ENCODE measurements at regions not wholly inside any gene's neighbourhood (a gene's known extent, or its start where the extent isn't known, plus 50 kb on each side); places are given as distances from the start of the nearest gene placed in this dataset.
"Not testable (repeated sequence)": the region's sequence is repeated elsewhere in the genome, so short reads cannot be mapped to it uniquely, and the experiment has no call there.

DNA sequence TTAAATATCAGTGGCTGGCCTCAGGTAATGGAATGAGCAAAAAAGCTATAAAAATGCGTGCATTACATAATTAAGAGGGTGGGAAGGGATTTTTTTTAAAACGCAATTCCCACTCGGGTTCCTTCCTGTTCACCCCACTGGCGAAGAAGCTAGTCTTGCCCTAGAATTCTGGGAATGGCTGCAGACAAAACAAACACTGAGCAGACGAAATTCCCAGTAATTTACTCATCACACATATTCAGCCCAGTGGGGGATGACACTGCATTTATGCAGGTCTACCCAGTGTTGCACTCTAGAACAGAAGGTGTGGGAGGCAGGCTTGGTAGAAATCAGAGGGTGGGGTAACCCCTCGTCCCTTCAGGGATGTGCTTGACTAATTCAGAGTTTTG, 2695.0 kb upstream of the DEFB115 start:
- DNase-seq = no peak

DNA sequence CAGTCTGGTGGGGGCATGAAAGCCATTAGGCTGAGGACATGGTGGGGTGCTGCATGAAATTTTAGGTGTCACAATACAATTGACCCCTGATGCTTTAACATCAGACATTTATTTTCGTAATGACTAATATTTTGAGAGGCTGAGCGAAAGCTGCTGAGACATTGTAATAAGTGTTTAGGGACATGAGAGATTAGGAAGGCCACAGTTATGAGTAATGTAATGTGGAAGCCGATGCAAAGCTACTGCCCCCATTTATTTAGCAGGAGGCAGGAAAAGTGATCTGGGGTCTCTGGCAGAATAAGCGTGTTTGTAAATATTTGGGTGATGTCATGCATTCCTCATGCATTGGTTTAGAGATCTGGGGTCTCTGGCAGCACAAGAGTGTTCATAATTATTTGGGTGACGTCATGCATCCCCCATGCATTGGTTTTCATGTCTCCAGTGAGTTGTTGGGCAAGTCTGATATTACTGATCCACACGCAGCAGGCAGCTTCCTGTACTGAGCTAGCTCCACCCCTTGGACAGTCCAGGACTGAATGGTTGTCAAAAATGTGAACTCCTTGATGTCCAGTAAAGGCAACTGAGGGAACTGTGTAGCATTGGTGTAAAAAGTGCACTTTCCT, 2694.5 kb upstream of the DEFB115 start:
- not testable (repeated sequence) for DNase-seq

DNA sequence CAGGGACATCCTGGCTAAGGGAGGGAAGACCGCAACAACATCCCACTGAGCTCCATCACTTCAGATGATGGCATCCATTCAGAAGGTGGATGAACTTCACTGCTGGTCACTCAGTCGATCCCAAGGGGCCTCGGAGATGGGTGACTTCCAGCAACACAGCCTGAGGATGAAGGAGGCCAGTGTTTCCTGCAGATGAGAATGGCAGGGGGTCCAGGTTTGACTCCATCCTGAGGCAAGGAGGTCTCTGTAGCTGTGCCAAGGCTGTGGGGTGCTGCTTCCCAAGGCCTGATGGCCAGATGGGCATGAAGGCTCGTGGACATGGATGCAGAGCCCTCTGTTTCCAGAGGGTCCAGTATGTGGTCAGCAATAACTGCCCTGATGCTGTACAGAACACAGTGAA, 2693.4 kb upstream of the DEFB115 start:
- not testable (repeated sequence) for DNase-seq

DNA sequence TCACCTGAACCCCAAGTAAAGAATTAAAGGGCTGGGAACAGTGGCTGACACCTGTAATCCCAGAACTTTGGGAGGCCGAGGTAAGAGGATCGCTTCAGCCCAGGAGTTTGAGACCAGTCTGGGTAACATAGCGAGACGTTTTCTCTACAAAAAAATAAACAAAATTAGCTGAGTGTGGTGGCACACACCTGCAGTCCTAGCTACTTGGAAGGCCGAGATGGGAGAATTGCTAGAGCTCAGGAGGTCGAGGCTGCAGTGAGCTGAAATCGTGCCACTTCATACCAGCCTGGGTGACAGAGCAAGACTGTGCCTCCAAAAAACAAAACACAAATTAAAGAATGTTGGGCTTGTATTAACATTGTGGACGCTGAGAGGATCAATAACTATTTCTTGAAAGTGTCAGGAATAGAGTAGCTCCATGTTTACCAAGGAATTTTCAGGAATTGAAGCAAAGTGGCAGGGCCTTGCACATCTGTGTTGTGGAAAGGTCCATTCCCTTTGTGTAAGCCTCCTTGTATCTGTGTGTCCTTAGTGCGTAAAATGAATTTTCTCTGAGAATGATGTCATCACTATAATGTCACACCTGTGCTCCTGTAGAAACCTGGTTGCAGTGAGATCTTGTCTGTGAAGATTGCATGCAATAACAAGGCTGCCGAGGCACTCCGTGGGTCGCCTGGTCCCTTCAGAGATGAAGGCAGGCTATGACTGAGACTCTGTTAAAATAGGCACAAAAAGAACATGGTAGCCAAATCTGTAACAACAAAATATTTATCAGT, 2692.6 kb upstream of the DEFB115 start:
- DNase-seq = not testable (repeated sequence)

DNA sequence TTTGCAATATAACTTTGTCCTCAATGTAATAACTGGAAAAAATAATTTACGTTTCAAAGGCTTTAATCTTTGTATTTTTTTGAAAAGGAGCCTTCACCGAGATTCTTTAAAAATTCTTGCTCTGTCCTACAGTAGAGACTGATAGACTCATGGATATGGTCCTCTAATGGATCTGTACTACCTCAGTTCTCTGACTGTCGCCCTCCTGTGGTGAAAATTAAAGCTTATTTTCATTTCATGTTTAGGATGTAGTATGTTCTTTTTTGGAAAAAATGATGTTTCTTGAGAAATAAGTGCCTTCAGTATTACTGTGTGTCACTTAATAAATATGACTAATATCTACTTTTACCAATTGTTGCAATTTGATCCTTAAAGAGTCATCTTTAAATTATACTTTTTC, 2681.5 kb upstream of the DEFB115 start:
- not testable (repeated sequence) for DNase-seq

DNA sequence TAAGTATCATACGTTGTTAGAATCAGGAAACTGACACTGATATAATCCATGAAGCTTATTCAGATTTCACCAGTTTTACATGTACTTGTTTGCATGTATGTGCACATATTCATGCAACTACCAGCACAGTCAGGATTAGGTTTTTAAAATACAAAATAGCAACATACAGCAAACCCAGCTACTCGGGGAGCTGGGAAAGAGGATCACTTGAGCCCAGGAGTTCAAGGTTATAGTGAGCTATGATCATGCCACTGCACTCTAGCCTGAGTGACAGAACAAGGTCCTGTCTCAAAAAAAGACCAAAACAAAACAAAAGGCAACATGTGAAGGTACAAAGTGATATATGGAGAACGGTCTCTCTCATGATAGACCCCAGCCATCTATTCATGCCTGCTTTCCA, 2665.8 kb upstream of the DEFB115 start:
- not testable (repeated sequence) for DNase-seq

DNA sequence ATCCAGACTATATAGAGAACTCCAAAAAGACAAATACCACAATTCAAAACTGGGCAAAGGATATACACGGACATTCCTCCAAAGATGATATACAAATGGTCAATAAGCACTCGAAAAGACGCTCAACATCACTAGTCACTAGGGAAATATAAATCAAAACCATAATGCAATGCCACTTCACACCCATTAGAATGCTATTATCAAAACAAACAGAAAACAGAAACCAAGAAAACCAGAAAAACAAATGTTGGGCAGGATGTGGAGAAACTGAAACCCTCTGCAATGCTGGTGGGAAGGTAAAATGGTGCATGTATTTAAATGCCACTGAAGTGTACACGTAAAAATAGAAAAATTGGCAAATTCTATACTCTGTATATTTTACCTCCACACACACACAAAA, 2664.1 kb upstream of the DEFB115 start:
- DNase-seq = not testable (repeated sequence)

DNA sequence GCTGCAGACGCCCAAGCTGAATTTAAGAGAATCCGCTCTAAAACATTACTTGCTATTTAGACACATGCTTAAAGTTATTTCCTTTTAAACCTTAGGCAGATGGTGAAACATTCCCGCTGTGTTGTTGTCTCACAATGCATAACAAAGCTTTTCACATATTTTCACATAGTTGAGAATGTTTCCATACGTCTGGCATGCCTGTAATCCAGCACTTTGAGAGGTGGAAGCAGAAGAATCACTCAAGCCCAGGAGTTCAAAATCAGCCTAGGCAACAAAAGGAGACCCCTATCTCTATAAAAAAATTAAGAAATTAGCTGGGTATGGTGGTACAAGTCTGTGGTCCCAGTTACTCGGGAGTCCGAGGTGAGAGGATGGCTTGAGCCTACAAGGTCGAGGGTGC, 2663.0 kb upstream of the DEFB115 start:
- DNase-seq = not testable (repeated sequence)

DNA sequence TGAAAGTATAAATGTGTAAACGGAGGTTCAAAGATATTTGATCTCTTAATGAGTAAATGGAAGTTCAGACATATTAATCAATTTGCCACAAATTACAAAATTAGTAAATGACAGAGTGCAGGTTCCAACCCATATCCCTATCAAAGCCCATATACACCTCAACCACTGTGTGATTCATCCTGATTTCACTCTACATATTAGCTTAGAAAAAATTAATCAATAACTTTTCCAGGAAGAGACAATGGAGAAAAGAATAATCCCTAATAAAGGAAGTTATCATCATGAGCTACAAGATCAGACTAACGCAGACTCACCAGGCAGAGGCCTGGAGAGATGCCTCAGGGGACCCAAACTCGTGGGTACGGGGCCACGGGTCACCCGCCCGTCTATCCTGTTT, 2655.5 kb upstream of the DEFB115 start:
- DNase-seq = not testable (repeated sequence)

DNA sequence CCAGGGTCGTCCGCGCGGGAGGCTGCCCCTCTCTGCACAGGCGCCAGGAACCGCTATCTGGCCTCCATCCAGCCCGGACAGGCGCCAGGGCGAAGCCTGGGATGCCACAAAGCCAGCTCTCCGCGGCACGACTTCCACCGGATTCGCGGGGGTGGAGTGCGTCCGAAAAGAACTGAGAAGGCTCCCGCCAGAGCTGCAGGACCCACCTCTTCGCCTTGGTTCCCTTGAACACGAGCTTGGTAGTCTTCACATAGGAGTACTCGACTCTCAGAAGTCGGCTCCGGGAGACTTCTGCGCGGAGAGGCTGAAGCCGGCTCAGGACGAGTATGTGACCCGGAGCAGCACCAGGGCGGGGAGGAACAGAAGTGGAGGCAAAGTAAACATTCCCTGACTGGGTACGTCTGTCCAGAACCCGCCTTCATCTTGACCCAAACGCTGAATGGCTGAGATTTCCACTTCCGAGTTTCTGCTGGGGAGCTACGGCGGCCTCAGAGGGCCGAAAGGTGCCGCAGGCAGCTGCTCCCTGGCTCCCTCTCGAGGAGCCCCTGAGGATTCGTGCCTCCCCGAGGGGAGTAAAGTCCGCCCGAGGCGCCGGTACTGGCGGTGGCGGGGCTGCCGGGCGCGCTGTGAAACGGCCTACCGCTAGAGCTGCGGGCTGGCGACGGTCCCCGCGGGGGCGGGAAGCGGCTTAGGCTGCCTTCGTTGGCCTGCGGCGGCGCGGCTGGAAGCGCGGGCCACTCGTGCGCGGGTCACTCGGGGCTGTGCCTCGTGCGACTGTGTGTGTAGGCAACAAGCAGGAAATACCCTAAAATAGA, 2654.9 kb upstream of the DEFB115 start:
- DNase-seq = peak; percentile 92

DNA sequence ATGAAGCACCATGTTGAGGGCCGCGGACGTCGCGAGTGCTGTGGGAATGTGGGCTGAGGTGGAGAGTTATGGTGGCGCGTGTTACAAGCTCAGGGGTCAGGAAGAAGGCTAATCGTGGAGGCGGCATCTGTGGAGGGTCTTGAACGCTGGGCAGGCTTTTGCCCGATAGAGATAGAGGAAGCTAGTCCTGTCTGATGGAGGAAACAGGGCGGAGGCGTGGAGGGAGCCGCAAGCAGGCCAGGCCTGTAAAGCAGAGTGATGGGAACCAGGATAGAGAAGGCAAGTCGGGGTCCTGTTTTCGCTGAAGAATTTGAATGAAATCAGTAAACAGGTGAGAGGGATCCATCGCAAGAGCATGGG, 2654.3 kb upstream of the DEFB115 start:
- not testable (repeated sequence) for DNase-seq

DNA sequence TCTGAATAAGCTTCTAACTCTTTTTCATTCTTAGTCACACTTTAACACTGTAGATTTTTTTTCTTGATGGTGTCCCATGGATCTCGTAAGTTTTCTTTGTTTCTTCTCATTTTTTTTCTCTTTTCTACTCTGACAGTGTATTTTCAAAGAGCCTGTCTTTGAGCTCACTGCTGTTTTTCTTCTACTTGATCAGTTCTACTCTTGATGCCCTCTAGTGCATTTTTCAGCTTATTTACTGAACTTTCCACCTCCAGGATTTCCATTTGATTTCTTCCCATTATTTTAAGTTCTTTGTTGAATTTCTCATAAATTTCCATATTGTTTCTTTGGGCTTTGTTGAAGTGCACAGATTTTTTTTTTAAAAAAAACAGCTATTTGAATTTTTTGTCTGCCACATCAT, 2641.1 kb upstream of the DEFB115 start:
- DNase-seq = no peak

DNA sequence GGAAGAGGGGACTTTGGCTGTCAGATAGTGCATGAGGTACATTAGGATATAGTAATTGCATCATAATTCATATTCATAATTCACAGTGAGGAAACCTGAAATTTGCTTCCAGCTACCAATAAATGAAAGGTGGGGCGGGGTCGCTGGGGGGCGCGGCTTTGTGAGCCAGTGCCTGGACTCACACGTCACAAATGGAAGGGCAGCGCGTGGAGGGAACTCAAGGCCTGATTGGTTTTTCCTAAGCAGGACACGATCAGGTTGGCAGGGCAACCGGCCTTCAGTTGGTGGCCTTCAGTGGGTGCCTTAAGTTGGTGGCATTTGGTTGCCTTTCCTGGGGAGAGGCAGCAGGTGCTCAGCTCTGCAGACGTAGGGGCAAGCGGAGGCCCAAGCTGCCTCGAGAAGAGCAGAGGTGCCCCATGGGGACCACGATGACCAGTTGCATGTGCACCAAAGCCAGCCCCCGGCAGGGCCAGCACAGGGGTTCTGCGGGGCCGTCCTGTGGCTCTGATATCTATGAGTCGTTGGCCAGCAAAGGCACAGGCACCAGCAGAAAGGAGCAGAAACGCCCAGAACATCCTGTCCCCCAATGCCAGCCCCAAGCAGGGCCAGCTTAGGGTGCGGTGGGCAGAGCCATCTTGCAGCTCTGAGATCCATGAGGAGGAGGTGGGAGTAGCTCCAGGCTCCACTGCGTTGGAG, 2637.4 kb upstream of the DEFB115 start:
- DNase-seq = not testable (repeated sequence)

DNA sequence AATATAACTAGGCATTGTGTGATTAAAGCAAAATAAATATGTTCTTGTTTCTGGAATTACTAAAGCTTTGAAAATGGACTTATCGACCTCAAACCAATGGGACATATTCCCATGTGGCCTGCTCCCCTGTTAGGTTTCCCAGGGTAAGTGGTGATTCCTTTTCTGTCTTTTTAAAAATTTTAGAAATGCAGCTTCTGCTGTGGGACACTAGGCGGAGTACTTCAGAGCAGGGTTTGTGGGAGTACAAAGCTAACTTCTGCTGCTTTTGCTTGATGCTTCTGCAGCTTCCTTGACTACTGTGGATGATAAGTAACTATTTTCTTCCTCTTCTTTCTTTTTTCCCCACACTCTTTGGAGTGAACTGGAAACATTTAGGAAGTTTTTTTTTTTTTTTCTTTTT, 2632.4 kb upstream of the DEFB115 start:
- DNase-seq = not testable (repeated sequence)

DNA sequence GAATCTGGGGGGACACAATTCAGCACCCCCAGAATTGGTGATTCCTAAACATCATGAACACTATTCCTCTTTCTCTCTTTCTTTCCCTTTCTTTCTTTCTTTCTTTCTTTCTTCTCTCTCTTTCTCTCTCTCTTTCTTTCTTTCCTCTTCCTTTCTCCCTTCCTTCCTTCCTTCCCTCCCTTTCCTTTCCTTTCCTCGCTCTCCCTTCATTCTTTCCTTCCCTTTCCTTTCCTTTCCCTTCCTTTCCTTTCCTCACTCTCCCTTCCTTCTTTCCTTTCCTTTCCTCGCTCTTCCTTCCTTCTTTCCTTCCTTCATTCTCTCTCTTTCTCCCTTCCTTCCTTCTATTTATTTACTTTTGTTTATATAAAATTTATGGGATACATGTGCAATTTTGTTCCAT, 2616.6 kb upstream of the DEFB115 start:
- DNase-seq = not testable (repeated sequence)

All from tongue (tissue), 1 donor.